ENCODE measurements at regions not wholly inside any gene's neighbourhood (a gene's known extent, or its start where the extent isn't known, plus 50 kb on each side); places are given as distances from the start of the nearest gene placed in this dataset.

DNA sequence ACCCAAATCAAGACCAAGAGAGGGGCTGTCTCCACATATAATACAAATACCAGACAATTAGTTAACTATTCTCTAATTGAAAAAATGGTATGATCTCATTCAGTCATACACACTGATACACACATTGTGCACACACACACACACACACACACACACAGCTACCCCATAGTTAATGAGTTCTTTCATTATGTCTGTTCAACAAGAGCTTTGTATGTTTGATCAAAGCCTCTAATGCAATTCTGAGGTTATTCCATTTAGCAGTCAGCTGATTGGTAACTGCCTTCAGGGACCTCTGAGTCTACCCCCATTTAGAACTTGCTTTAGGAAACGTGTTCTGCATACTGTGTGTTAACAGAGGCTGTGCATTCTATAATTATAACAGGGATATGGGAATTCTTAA is 741.4 kb upstream of the LRRTM4 start:
- TF ChIP-seq, protein P1, sequence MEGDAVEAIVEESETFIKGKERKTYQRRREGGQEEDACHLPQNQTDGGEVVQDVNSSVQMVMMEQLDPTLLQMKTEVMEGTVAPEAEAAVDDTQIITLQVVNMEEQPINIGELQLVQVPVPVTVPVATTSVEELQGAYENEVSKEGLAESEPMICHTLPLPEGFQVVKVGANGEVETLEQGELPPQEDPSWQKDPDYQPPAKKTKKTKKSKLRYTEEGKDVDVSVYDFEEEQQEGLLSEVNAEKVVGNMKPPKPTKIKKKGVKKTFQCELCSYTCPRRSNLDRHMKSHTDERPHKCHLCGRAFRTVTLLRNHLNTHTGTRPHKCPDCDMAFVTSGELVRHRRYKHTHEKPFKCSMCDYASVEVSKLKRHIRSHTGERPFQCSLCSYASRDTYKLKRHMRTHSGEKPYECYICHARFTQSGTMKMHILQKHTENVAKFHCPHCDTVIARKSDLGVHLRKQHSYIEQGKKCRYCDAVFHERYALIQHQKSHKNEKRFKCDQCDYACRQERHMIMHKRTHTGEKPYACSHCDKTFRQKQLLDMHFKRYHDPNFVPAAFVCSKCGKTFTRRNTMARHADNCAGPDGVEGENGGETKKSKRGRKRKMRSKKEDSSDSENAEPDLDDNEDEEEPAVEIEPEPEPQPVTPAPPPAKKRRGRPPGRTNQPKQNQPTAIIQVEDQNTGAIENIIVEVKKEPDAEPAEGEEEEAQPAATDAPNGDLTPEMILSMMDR (IDR thresholded peaks at IDR 0.05): no peak
- TF ChIP-seq POLR2A (IDR thresholded peaks at IDR 0.05): no peak

All from sigmoid colon (tissue), 3 donors.